SK-N-SH treated with all-trans-retinoic acid at 6 μM for 48 hours (cell line): ENCODE measurements at regions not wholly inside any gene's neighbourhood (a gene's known extent, or its start where the extent isn't known, plus 50 kb on each side); places are given as distances from the start of the nearest gene placed in this dataset.

Experiments
- OSR1 ChIP-seq: fragments of 250-450 bp; sonication (Bioruptor Pico); IDR thresholded peaks from 2 replicates; pipeline ENCODE4 v1.8.0; 2022; ENCODE audit warnings: moderate library complexity, mild to moderate bottlenecking, inconsistent platforms
- PPARA ChIP-seq: fragments of 250-450 bp; sonication (Bioruptor Pico); IDR thresholded peaks from 2 replicates; pipeline ENCODE4 v1.5.0; 2020; ENCODE audit warnings: mild to moderate bottlenecking, borderline replicate concordance
- TF ChIP-seq, protein P1 (sequence below): fragments of 250-450 bp; sonication (Bioruptor Pico); IDR thresholded peaks from 2 replicates; pipeline ENCODE4 v1.5.1; 2020; ENCODE audit warnings: low read depth, mild to moderate bottlenecking, moderate library complexity
- TF ChIP-seq, protein P2 (sequence below): fragments of 250-450 bp; sonication (Bioruptor Pico); IDR thresholded peaks from 2 replicates; pipeline ENCODE4 v1.8.0; 2020; ENCODE audit warnings: mild to moderate bottlenecking, moderate library complexity, borderline replicate concordance

DNA sequence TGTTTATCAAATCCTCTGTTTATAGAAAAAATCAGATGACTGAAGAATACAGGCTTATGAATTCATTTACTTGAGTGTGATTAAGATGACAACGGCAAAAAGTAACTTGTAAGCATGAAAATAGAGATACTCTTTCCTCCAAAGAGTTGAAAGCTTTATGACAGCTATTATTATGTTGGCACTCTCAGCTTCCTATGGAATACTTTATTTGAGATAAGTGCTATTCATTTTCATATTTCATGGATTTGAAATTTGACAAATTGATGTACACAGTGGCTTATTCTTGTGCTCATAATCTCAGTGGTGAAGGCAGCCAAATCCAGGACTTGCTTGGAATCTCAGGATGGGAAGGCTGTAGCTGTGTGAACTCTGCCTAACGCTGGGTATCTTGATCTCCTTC, 991.6 kb downstream of the GALC start:
- TF ChIP-seq PPARA (CRISPR knock-in tag): no peak
- TF ChIP-seq, protein P1, sequence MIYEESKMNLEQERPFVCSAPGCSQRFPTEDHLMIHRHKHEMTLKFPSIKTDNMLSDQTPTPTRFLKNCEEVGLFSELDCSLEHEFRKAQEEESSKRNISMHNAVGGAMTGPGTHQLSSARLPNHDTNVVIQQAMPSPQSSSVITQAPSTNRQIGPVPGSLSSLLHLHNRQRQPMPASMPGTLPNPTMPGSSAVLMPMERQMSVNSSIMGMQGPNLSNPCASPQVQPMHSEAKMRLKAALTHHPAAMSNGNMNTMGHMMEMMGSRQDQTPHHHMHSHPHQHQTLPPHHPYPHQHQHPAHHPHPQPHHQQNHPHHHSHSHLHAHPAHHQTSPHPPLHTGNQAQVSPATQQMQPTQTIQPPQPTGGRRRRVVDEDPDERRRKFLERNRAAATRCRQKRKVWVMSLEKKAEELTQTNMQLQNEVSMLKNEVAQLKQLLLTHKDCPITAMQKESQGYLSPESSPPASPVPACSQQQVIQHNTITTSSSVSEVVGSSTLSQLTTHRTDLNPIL (CRISPR knock-in tag): no peak
- no peak for TF ChIP-seq OSR1 (CRISPR knock-in tag)
- TF ChIP-seq, protein P2, sequence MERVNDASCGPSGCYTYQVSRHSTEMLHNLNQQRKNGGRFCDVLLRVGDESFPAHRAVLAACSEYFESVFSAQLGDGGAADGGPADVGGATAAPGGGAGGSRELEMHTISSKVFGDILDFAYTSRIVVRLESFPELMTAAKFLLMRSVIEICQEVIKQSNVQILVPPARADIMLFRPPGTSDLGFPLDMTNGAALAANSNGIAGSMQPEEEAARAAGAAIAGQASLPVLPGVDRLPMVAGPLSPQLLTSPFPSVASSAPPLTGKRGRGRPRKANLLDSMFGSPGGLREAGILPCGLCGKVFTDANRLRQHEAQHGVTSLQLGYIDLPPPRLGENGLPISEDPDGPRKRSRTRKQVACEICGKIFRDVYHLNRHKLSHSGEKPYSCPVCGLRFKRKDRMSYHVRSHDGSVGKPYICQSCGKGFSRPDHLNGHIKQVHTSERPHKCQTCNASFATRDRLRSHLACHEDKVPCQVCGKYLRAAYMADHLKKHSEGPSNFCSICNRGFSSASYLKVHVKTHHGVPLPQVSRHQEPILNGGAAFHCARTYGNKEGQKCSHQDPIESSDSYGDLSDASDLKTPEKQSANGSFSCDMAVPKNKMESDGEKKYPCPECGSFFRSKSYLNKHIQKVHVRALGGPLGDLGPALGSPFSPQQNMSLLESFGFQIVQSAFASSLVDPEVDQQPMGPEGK: no peak
